K562 (cell line): ENCODE measurements at regions not wholly inside any gene's neighbourhood (a gene's known extent, or its start where the extent isn't known, plus 50 kb on each side); places are given as distances from the start of the nearest gene placed in this dataset.

ENCODE experiments used
- ATAC-seq: fragments of 200-7000 bp; cut with Tn5 transposase; 3 replicates; pipeline ENCODE4 v1.9.1; 2020; ENCODE audit warnings: moderate library complexity
- BruUV-seq: library from RNA; stranded (reverse); fragments of 400-500 nt; replicated peaks from 2 replicates; lab custom pipeline; 2021; lab: Mats Ljungman, UMichigan
- CTCF ChIA-PET: fragments of 300-600 bp; formaldehyde crosslinking; extraction: SDS; loops from one replicate; lab custom pipeline; 2021; ENCODE audit warnings: low intra/inter-chr PET ratio; lab: Yijun Ruan, JAX
- POLR2A ChIA-PET: fragments of 300-600, 350-650 bp; sonication (Branson Sonifier 250); formaldehyde crosslinking; extraction: SDS; loops from one replicate; lab custom pipeline; 2021; ENCODE audit warnings: antibody characterized with exemption, inconsistent platforms; lab: Yijun Ruan, JAX
- DNase-seq, 4 experiments: peaks; one replicate each; pipeline versions ENCODE4 v3.0.0 to v3.0.0-alpha.2; 2011 to 2018; ENCODE audit warnings: low spot score in 3 of 4, mixed read lengths in 3 of 4; ENCODE audit errors: extremely low read depth in 1 of 4
- FAIRE-seq: peaks from 2 replicates; lab custom pipeline; 2011; peaks lifted over from hg19 to GRCh38; lab: Jason Lieb, UNC
- H2AFZ ChIP-seq: 2 replicates; pipeline ENCODE4 v1.6.0; 2011; ENCODE audit warnings: low read depth, low read length, control low read depth, inconsistent platforms
- H3K27ac ChIP-seq: fragments of 200-600 bp; 3 replicates; pipeline ENCODE4 v1.8.0; 2011; ENCODE audit warnings: low read depth, mild to moderate bottlenecking, control low read depth, inconsistent platforms, low read length, moderate library complexity, mixed read lengths; ENCODE audit errors: extremely low read depth
- H3K27me3 ChIP-seq, 2 experiments: fragments of 300-600 bp in 1 of 2; 2 replicates in 1 of 2; 3 replicates in 1 of 2; pipeline versions ENCODE4 v1.6.0 to v1.8.0; 2011; ENCODE audit warnings: inconsistent platforms in 2 of 2, low read length in 2 of 2, mild to moderate bottlenecking in 1 of 2, mixed read lengths in 1 of 2, moderate library complexity in 1 of 2; ENCODE audit not compliant: control insufficient read depth in 2 of 2, insufficient read depth in 2 of 2
- H3K36me3 ChIP-seq: fragments of 300-600 bp; 3 replicates; pipeline ENCODE4 v1.8.0; 2011; ENCODE audit warnings: mild to moderate bottlenecking, low read length, inconsistent platforms; ENCODE audit not compliant: control insufficient read depth, insufficient read depth
- H3K4me1 ChIP-seq, 2 experiments: fragments of 200-600 bp in 1 of 2; replicated peaks in 1 of 2; 2 replicates in 1 of 2; 3 replicates in 1 of 2; pipeline versions ENCODE4 v1.5.1 to v1.8.0; 2011; ENCODE audit warnings: inconsistent platforms in 2 of 2, low read length in 2 of 2, mild to moderate bottlenecking in 1 of 2, mixed read lengths in 1 of 2, moderate library complexity in 1 of 2; ENCODE audit not compliant: control insufficient read depth in 2 of 2, insufficient read depth in 2 of 2
- H3K4me2 ChIP-seq: 2 replicates; pipeline ENCODE4 v1.6.1; 2011; ENCODE audit warnings: low read length, control low read depth, inconsistent platforms, mixed read lengths; ENCODE audit not compliant: insufficient read depth
- H3K4me3 ChIP-seq: fragments of 200-600 bp; sonication (generic), shearing (Covaris generic); 2 replicates; pipeline ENCODE4 v1.5.1; 2016; ENCODE audit warnings: control low read depth, inconsistent platforms
- H3K79me2 ChIP-seq: fragments of 200-600 bp; 3 replicates; pipeline ENCODE4 v1.8.0; 2011; ENCODE audit warnings: low read length, inconsistent platforms; ENCODE audit not compliant: control insufficient read depth, insufficient read depth
- H3K9ac ChIP-seq, 2 experiments: 2 replicates each; pipeline versions ENCODE4 v1.6.0 to v1.6.1; 2011; ENCODE audit warnings: low read depth in 2 of 2, low read length in 2 of 2, control low read depth in 1 of 2, inconsistent platforms in 1 of 2, mild to moderate bottlenecking in 1 of 2, mixed read lengths in 1 of 2; ENCODE audit not compliant: insufficient read depth in 1 of 2
- H3K9me1 ChIP-seq: one replicate; pipeline ENCODE4 v1.6.0; 2011; ENCODE audit warnings: inconsistent platforms, mild to moderate bottlenecking, low read length, moderate library complexity; ENCODE audit not compliant: control insufficient read depth, insufficient read depth
- H3K9me3 ChIP-seq: replicated peaks from 2 replicates; pipeline ENCODE4 v1.5.1; 2011; ENCODE audit warnings: low read depth, low read length, inconsistent platforms; ENCODE audit not compliant: control insufficient read depth, insufficient read depth
- H4K20me1 ChIP-seq: replicated peaks from 2 replicates; pipeline ENCODE4 v1.6.1; 2011; ENCODE audit warnings: low read length, inconsistent platforms, mixed read lengths; ENCODE audit not compliant: control insufficient read depth, insufficient read depth
- BRCA1 ChIP-seq, 2 experiments: fragments of 450-650 bp in 1 of 2; sonication (generic) in 1 of 2; formaldehyde crosslinking in 1 of 2; IDR thresholded peaks; 2 replicates each; pipeline versions ENCODE4 v1.5.0 to v1.6.1; 2017 to 2020; ENCODE audit warnings: mild to moderate bottlenecking in 1 of 2, missing genetic modification reagents in 1 of 2
- CSDE1 ChIP-seq, 2 experiments: fragments of 450-650 bp; IDR thresholded peaks; 2 replicates each; pipeline ENCODE4 v1.6.1; 2016; ENCODE audit warnings: mild to moderate bottlenecking in 1 of 2
- ETV5 ChIP-seq: sonication (generic); formaldehyde crosslinking; IDR thresholded peaks from 2 replicates; pipeline ENCODE4 v1.4.0; 2020; ENCODE audit warnings: low read depth, mild to moderate bottlenecking, missing genetic modification reagents
- FIP1L1 ChIP-seq: fragments of 200-400 bp; formaldehyde crosslinking; IDR thresholded peaks from 2 replicates; pipeline ENCODE4 v1.6.1; 2018; ENCODE audit warnings: mild to moderate bottlenecking, low read depth, low read length; ENCODE audit not compliant: poor library complexity, severe bottlenecking
- HNRNPH1 ChIP-seq: fragments of 200-400 bp; formaldehyde crosslinking; optimal IDR thresholded peaks from 2 replicates; pipeline ENCODE3; 2017; ENCODE audit warnings: low read depth, mild to moderate bottlenecking, low read length, moderate library complexity
- HNRNPUL1 ChIP-seq: fragments of 200-400 bp; formaldehyde crosslinking; IDR thresholded peaks from 2 replicates; pipeline ENCODE4 v1.6.1; 2017; ENCODE audit warnings: low read length
- KLF6 ChIP-seq: fragments of 250-450 bp; sonication (Bioruptor Pico); IDR thresholded peaks from 2 replicates; pipeline ENCODE4 v1.4.0; 2020; ENCODE audit warnings: mild to moderate bottlenecking, moderate library complexity, borderline replicate concordance
- RBM25 ChIP-seq: fragments of 200-400 bp; formaldehyde crosslinking; IDR thresholded peaks from 2 replicates; pipeline ENCODE4 v1.6.1; 2018; ENCODE audit warnings: low read length, low read depth, moderate library complexity; ENCODE audit not compliant: severe bottlenecking
- SAFB ChIP-seq: fragments of 200-400 bp; formaldehyde crosslinking; IDR thresholded peaks from 2 replicates; pipeline ENCODE4 v1.6.1; 2017; ENCODE audit warnings: low read depth, low read length, borderline replicate concordance
- TAF15 ChIP-seq: fragments of 200-400 bp; formaldehyde crosslinking; IDR thresholded peaks from 2 replicates; pipeline ENCODE4 v1.6.1; 2017; ENCODE audit warnings: mild to moderate bottlenecking, low read depth, low read length, moderate library complexity
- U2AF2 ChIP-seq: fragments of 200-400 bp; formaldehyde crosslinking; optimal IDR thresholded peaks from 2 replicates; pipeline ENCODE3; 2017; ENCODE audit warnings: low read depth, mild to moderate bottlenecking, low read length
- ZFP36 ChIP-seq: fragments of 150-350 bp; IDR thresholded peaks from 2 replicates; pipeline ENCODE4 v1.6.1; 2018; ENCODE audit warnings: low read length, low read depth; ENCODE audit not compliant: partially characterized antibody
- ZNF212 ChIP-seq: fragments of 450-650 bp; formaldehyde crosslinking; IDR thresholded peaks from 2 replicates; pipeline ENCODE4 v1.4.0; 2020; ENCODE audit warnings: mild to moderate bottlenecking
- ZNF263 ChIP-seq: sonication (generic); formaldehyde crosslinking; IDR thresholded peaks from 2 replicates; pipeline ENCODE4 v1.8.0; 2022; ENCODE audit warnings: mild to moderate bottlenecking, missing genetic modification reagents, borderline replicate concordance
- ZNF584 ChIP-seq: fragments of 200-800 bp; sonication (Bioruptor generic); IDR thresholded peaks from 2 replicates; pipeline ENCODE4 v1.6.1; 2016; ENCODE audit warnings: low read depth, mild to moderate bottlenecking, missing genetic modification characterization, missing compliant biosample characterization
- WGBS: fragments of 100-300 bp; shearing (Covaris generic); methylation state at CpG from one replicate; pipeline ENCODE4 v1.1.6; 2016; ENCODE audit warnings: low coverage, mixed read lengths; ENCODE audit not compliant: insufficient coverage; ENCODE audit errors: missing lambda C conversion rate; 5-methylcytosine and 5-hydroxymethylcytosine counted together
- in situ Hi-C: fragments of 300-500 bp; cut with MboI; formaldehyde crosslinking; loops from 4 replicates; pipeline ENCODE4 v1.15.0; 2018; ENCODE audit warnings: inconsistent platforms, mixed read lengths
- intact Hi-C: fragments of 100-400 bp; cut with micrococcal nuclease; formaldehyde crosslinking; loops from 2 replicates; pipeline ENCODE4 v1.14.2; 2022
- TF ChIP-seq, protein P1 (sequence below): sonication (generic); formaldehyde crosslinking; IDR thresholded peaks from 2 replicates; pipeline ENCODE4 v1.8.1; 2022; ENCODE audit warnings: missing genetic modification reagents
- TF ChIP-seq, protein P2 (sequence below): sonication (generic); formaldehyde crosslinking; IDR thresholded peaks from 2 replicates; pipeline ENCODE4 v1.8.0; 2022; ENCODE audit warnings: mild to moderate bottlenecking, missing genetic modification reagents, borderline replicate concordance

DNA sequence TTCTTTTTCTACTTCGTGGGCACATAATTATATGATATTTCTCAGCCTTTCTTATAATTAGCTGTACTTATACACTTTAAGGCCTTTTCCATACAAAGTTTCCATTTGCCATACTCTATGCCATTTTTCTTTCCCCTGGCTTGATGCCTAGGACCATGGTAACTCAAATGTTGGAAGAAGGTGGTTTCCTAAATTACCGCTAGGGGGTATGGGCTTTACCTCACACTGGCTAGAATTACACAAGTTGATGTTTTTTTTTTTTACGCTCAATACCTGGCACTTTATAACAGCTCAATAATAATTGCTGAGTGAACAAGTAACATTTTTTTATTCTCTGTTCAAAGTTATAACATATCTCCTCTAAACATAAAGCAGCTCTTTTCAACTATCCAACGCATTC, 306.8 kb upstream of the LRFN5 start:
- ATAC-seq: no peak
- intact Hi-C loops: no loop called here
- H2AFZ ChIP-seq: no peak overlapping the region
- no peak overlapping the region for H3K4me3 ChIP-seq
- no peak for TF ChIP-seq BRCA1 (IDR thresholded peaks at IDR 0.05)
- TF ChIP-seq BRCA1 (CRISPR knock-in tag; IDR thresholded peaks at IDR 0.05): no peak
- TF ChIP-seq, protein P1, sequence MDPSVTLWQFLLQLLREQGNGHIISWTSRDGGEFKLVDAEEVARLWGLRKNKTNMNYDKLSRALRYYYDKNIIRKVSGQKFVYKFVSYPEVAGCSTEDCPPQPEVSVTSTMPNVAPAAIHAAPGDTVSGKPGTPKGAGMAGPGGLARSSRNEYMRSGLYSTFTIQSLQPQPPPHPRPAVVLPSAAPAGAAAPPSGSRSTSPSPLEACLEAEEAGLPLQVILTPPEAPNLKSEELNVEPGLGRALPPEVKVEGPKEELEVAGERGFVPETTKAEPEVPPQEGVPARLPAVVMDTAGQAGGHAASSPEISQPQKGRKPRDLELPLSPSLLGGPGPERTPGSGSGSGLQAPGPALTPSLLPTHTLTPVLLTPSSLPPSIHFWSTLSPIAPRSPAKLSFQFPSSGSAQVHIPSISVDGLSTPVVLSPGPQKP (CRISPR knock-in tag): no peak
- no peak for TF ChIP-seq TAF15
- TF ChIP-seq ZNF263 (CRISPR knock-in tag): no peak
- TF ChIP-seq KLF6 (CRISPR knock-in tag): no peak
- TF ChIP-seq, protein P2, sequence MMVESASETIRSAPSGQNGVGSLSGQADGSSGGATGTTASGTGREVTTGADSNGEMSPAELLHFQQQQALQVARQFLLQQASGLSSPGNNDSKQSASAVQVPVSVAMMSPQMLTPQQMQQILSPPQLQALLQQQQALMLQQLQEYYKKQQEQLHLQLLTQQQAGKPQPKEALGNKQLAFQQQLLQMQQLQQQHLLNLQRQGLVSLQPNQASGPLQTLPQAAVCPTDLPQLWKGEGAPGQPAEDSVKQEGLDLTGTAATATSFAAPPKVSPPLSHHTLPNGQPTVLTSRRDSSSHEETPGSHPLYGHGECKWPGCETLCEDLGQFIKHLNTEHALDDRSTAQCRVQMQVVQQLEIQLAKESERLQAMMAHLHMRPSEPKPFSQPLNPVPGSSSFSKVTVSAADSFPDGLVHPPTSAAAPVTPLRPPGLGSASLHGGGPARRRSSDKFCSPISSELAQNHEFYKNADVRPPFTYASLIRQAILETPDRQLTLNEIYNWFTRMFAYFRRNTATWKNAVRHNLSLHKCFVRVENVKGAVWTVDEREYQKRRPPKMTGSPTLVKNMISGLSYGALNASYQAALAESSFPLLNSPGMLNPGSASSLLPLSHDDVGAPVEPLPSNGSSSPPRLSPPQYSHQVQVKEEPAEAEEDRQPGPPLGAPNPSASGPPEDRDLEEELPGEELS (CRISPR knock-in tag): no peak
- no peak for TF ChIP-seq ZFP36
- no peak for TF ChIP-seq ZNF212 (CRISPR knock-in tag)
- no peak for TF ChIP-seq CSDE1 (IDR thresholded peaks at IDR 0.05)
- no peak for TF ChIP-seq SAFB
- no peak for TF ChIP-seq HNRNPH1
- TF ChIP-seq FIP1L1: no peak
- no peak for TF ChIP-seq ZNF584 (CRISPR knock-in tag)
- no peak for TF ChIP-seq ETV5 (CRISPR knock-in tag)
- TF ChIP-seq U2AF2: no peak
- no peak for TF ChIP-seq RBM25
- no peak for TF ChIP-seq HNRNPUL1
- no peaks in the 10 kb centered on the region for H3K4me1 ChIP-seq
- H3K36me3 ChIP-seq: no peaks in the 10 kb centered on the region
- H3K79me2 ChIP-seq: no peaks in the 10 kb centered on the region
- no peak overlapping the region for H3K4me2 ChIP-seq
- BruUV-seq: no TSS peak
- no peaks in the 10 kb centered on the region for H4K20me1 ChIP-seq
- CTCF ChIA-PET: no interaction called here
- no peaks in the 10 kb centered on the region for H3K9me3 ChIP-seq
- WGBS: 2% methylated on average over 4 of the region's 4 CpGs
- DNase-seq: no peak
- POLR2A ChIA-PET: no interaction called here
- no peaks in the 10 kb centered on the region for H3K9me1 ChIP-seq
- H3K27ac ChIP-seq: no peak overlapping the region
- no peak overlapping the region for H3K9ac ChIP-seq
- no peaks in the 10 kb centered on the region for H3K27me3 ChIP-seq
- in situ Hi-C loops: no loop called here
- no peak for FAIRE-seq
